ENCODE measurements at regions not wholly inside any gene's neighbourhood (a gene's known extent, or its start where the extent isn't known, plus 50 kb on each side); places are given as distances from the start of the nearest gene placed in this dataset.
A peak's percentile ranks its signal among the peaks of the same experiment; 100 is the strongest.

GRCh38 chr6:71420693-71421328 is 132.2 kb downstream of the OGFRL1 start:
- peak; percentile 93 for DNase-seq (ENCODE audit: low read depth)

GRCh38 chr6:71421611-71422010 is 133.0 kb downstream of the OGFRL1 start:
- DNase-seq (ENCODE audit: low read depth) = no peak

- no peak for DNase-seq (ENCODE audit: low read depth)
Observed at GRCh38 chr6:71430018-71430417, 141.4 kb downstream of the OGFRL1 start.

GRCh38 chr6:71433441-71433840 is 144.8 kb downstream of the OGFRL1 start:
- no peak for DNase-seq (ENCODE audit: low read depth)

GRCh38 chr6:71444222-71444621 is 155.6 kb downstream of the OGFRL1 start:
- peak; percentile 8 for DNase-seq (ENCODE audit: low read depth)

GRCh38 chr6:71446057-71446456 is 157.4 kb downstream of the OGFRL1 start:
- no peak for DNase-seq (ENCODE audit: low read depth)

GRCh38 chr6:71446470-71446869 is 157.9 kb downstream of the OGFRL1 start:
- no peak for DNase-seq (ENCODE audit: low read depth)

GRCh38 chr6:71452697-71453370 is 164.2 kb downstream of the OGFRL1 start:
- DNase-seq (ENCODE audit: low read depth) = no peak

GRCh38 chr6:71453371-71453706 is 164.7 kb downstream of the OGFRL1 start:
- no peak for DNase-seq (ENCODE audit: low read depth)

- peak; percentile 17 for DNase-seq (ENCODE audit: low read depth)
Observed at GRCh38 chr6:71454056-71454455, 165.4 kb downstream of the OGFRL1 start.

GRCh38 chr6:71457929-71458328 is 169.3 kb downstream of the OGFRL1 start:
- no peak for DNase-seq (ENCODE audit: low read depth)

- no peak for DNase-seq (ENCODE audit: low read depth)
Observed at GRCh38 chr6:71459162-71459561, 170.6 kb downstream of the OGFRL1 start.

GRCh38 chr6:71460933-71461332 is 172.3 kb downstream of the OGFRL1 start:
- peak; percentile 49 for DNase-seq (ENCODE audit: low read depth)

- DNase-seq (ENCODE audit: low read depth) = no peak
Observed at GRCh38 chr6:71463061-71463460, 174.4 kb downstream of the OGFRL1 start.

- DNase-seq (ENCODE audit: low read depth) = no peak
Observed at GRCh38 chr6:71465096-71465495, 176.5 kb downstream of the OGFRL1 start.

- DNase-seq (ENCODE audit: low read depth) = no peak
Observed at GRCh38 chr6:71466362-71466761, 177.8 kb downstream of the OGFRL1 start.

- no peak for DNase-seq (ENCODE audit: low read depth)
Observed at GRCh38 chr6:71468038-71468437, 179.4 kb downstream of the OGFRL1 start.

GRCh38 chr6:71468841-71469700 is 180.5 kb downstream of the OGFRL1 start:
- DNase-seq (ENCODE audit: low read depth) = peak; percentile 75

GRCh38 chr6:71471718-71472117 is 183.1 kb downstream of the OGFRL1 start:
- DNase-seq (ENCODE audit: low read depth) = no peak

GRCh38 chr6:71473926-71474325 is 185.3 kb downstream of the OGFRL1 start:
- DNase-seq (ENCODE audit: low read depth) = peak; percentile 93

- no peak for DNase-seq (ENCODE audit: low read depth)
Observed at GRCh38 chr6:71474942-71475341, 186.3 kb downstream of the OGFRL1 start.

- DNase-seq (ENCODE audit: low read depth) = no peak
Observed at GRCh38 chr6:71476371-71476770, 187.8 kb downstream of the OGFRL1 start.

Data from HT1080 (cell line).